ENCODE measurements at regions not wholly inside any gene's neighbourhood (a gene's known extent, or its start where the extent isn't known, plus 50 kb on each side); places are given as distances from the start of the nearest gene placed in this dataset.

- no peak for DNase-seq
These were observed 417.1 kb upstream of the SOX9 start for GRCh38 chr17:71703701-71704100.

GRCh38 chr17:71709271-71709890 lies 411.4 kb upstream of the SOX9 start:
- DNase-seq, result no peak

GRCh38 chr17:71709946-71710345 lies 410.9 kb upstream of the SOX9 start:
- no peak for DNase-seq

GRCh38 chr17:71710816-71711215 lies 410.0 kb upstream of the SOX9 start:
- DNase-seq, result no peak

- DNase-seq, result no peak
These were observed 407.0 kb upstream of the SOX9 start for GRCh38 chr17:71713846-71714245.

- no peak for DNase-seq
These were observed 396.5 kb upstream of the SOX9 start for GRCh38 chr17:71724339-71724738.

- DNase-seq, result no peak
These were observed 395.0 kb upstream of the SOX9 start for GRCh38 chr17:71725811-71726210.

- DNase-seq, result no peak
These were observed 394.5 kb upstream of the SOX9 start for GRCh38 chr17:71726341-71726740.

- no peak for DNase-seq
These were observed 393.5 kb upstream of the SOX9 start for GRCh38 chr17:71727292-71727691.

- DNase-seq, result no peak
These were observed 393.1 kb upstream of the SOX9 start for GRCh38 chr17:71727723-71728122.

- no peak for DNase-seq
These were observed 389.9 kb upstream of the SOX9 start for GRCh38 chr17:71730871-71731270.

GRCh38 chr17:71735893-71736292 lies 384.9 kb upstream of the SOX9 start:
- DNase-seq, result no peak

- no peak for DNase-seq
These were observed 380.0 kb upstream of the SOX9 start for GRCh38 chr17:71740866-71741265.

GRCh38 chr17:71741836-71742235 lies 379.0 kb upstream of the SOX9 start:
- no peak for DNase-seq

GRCh38 chr17:71748872-71749271 lies 371.9 kb upstream of the SOX9 start:
- no peak for DNase-seq

GRCh38 chr17:71753070-71753469 lies 367.8 kb upstream of the SOX9 start:
- DNase-seq, result no peak

- no peak for DNase-seq
These were observed 363.7 kb upstream of the SOX9 start for GRCh38 chr17:71757156-71757555.

GRCh38 chr17:71757956-71758355 lies 362.9 kb upstream of the SOX9 start:
- DNase-seq, result no peak

GRCh38 chr17:71759422-71760060 lies 361.3 kb upstream of the SOX9 start:
- DNase-seq, result no peak

- DNase-seq, result no peak
These were observed 360.6 kb upstream of the SOX9 start for GRCh38 chr17:71760062-71760720.

- no peak for DNase-seq
These were observed 358.3 kb upstream of the SOX9 start for GRCh38 chr17:71762526-71762925.

- no peak for DNase-seq
These were observed 356.3 kb upstream of the SOX9 start for GRCh38 chr17:71764505-71764904.

- no peak for DNase-seq
These were observed 355.4 kb upstream of the SOX9 start for GRCh38 chr17:71765437-71765836.

GRCh38 chr17:71769850-71770249 lies 351.0 kb upstream of the SOX9 start:
- no peak for DNase-seq
